H9 (cell line): ENCODE measurements at regions not wholly inside any gene's neighbourhood (a gene's known extent, or its start where the extent isn't known, plus 50 kb on each side); places are given as distances from the start of the nearest gene placed in this dataset.
A peak's percentile ranks its signal among the peaks of the same experiment; 100 is the strongest.

Source experiments
- DNase-seq: peaks from one replicate; pipeline ENCODE4 v3.0.0-alpha.2; 2017
- H2AFZ ChIP-seq: one replicate; pipeline ENCODE4 v1.6.1; 2013; ENCODE audit warnings: mild to moderate bottlenecking, low read length, control low read depth, moderate library complexity
- H2AK5ac ChIP-seq: 2 replicates; pipeline ENCODE4 v1.6.1; 2013; ENCODE audit warnings: low read length, control low read depth, mixed read lengths; ENCODE audit not compliant: insufficient read length
- H2BK120ac ChIP-seq: one replicate; pipeline ENCODE4 v1.6.1; 2013; ENCODE audit warnings: low read depth, mild to moderate bottlenecking, low read length, control low read depth, inconsistent platforms; ENCODE audit not compliant: poor library complexity, severe bottlenecking
- H2BK12ac ChIP-seq: 2 replicates; pipeline ENCODE4 v1.6.1; 2013; ENCODE audit warnings: low read length, control low read depth, mixed read lengths, low read depth; ENCODE audit not compliant: insufficient read length
- H2BK15ac ChIP-seq: 2 replicates; pipeline ENCODE4 v1.6.1; 2013; ENCODE audit warnings: low read depth, low read length, control low read depth
- H2BK20ac ChIP-seq: one replicate; pipeline ENCODE4 v1.6.1; 2013; ENCODE audit warnings: low read depth, mild to moderate bottlenecking, low read length, control low read depth, inconsistent platforms; ENCODE audit not compliant: poor library complexity, severe bottlenecking
- H2BK5ac ChIP-seq: 2 replicates; pipeline ENCODE4 v1.6.1; 2013; ENCODE audit warnings: low read length, control low read depth, mixed read lengths; ENCODE audit not compliant: insufficient read length
- H3K14ac ChIP-seq: 2 replicates; pipeline ENCODE4 v1.6.1; 2013; ENCODE audit warnings: low read length, control low read depth; ENCODE audit not compliant: insufficient read depth
- H3K18ac ChIP-seq: 2 replicates; pipeline ENCODE4 v1.6.1; 2013; ENCODE audit warnings: low read depth, mild to moderate bottlenecking, mixed read lengths, low read length, control low read depth; ENCODE audit not compliant: insufficient read length
- H3K23ac ChIP-seq: 2 replicates; pipeline ENCODE4 v1.6.1; 2013; ENCODE audit warnings: low read length, control low read depth, mixed read lengths, low read depth; ENCODE audit not compliant: insufficient read length
- H3K23me2 ChIP-seq: 2 replicates; pipeline ENCODE4 v1.6.1; 2013; ENCODE audit warnings: low read depth, mild to moderate bottlenecking, mixed read lengths, low read length, control low read depth; ENCODE audit not compliant: insufficient read length, poor library complexity, severe bottlenecking
- H3K27ac ChIP-seq: 2 replicates; pipeline ENCODE4 v1.5.1; 2013; ENCODE audit warnings: low read length, control low read depth, mixed read lengths, low read depth; ENCODE audit not compliant: insufficient read length
- H3K27me3 ChIP-seq: 2 replicates; pipeline ENCODE4 v1.6.1; 2013; ENCODE audit warnings: low read length, control low read depth, inconsistent platforms; ENCODE audit not compliant: insufficient read depth
- H3K4ac ChIP-seq: 2 replicates; pipeline ENCODE4 v1.6.1; 2013; ENCODE audit warnings: low read depth, mild to moderate bottlenecking, control low read depth, inconsistent platforms, low read length, moderate library complexity
- H3K4me1 ChIP-seq: 2 replicates; pipeline ENCODE4 v1.6.1; 2013; ENCODE audit warnings: low read length, control low read depth, inconsistent platforms; ENCODE audit not compliant: insufficient read depth
- H3K4me2 ChIP-seq: 2 replicates; pipeline ENCODE4 v1.6.1; 2013; ENCODE audit warnings: low read length, control low read depth, mixed read lengths; ENCODE audit not compliant: insufficient read length, insufficient read depth
- H3K56ac ChIP-seq: 2 replicates; pipeline ENCODE4 v1.6.1; 2013; ENCODE audit warnings: low read depth, mild to moderate bottlenecking, mixed read lengths, low read length, control low read depth; ENCODE audit not compliant: insufficient read length
- H3K79me1 ChIP-seq: 2 replicates; pipeline ENCODE4 v1.6.1; 2013; ENCODE audit warnings: low read depth, mild to moderate bottlenecking, moderate library complexity, low read length, control low read depth, inconsistent platforms; ENCODE audit not compliant: insufficient read depth, poor library complexity, severe bottlenecking
- H3K79me2 ChIP-seq: 2 replicates; pipeline ENCODE4 v1.6.1; 2013; ENCODE audit warnings: low read length, control low read depth, inconsistent platforms; ENCODE audit not compliant: insufficient read depth
- H3K9ac ChIP-seq: 2 replicates; pipeline ENCODE4 v1.6.1; 2013; ENCODE audit warnings: low read length, control low read depth, mixed read lengths; ENCODE audit not compliant: insufficient read length; ENCODE audit errors: extremely low read depth
- H3K9me3 ChIP-seq: one replicate; pipeline ENCODE4 v1.6.1; 2013; ENCODE audit warnings: low read depth, low read length, inconsistent platforms; ENCODE audit not compliant: control insufficient read depth
- H3T11ph ChIP-seq: one replicate; pipeline ENCODE4 v1.6.1; 2013; ENCODE audit warnings: mild to moderate bottlenecking, low read length, control low read depth, inconsistent platforms
- H4K20me1 ChIP-seq: one replicate; pipeline ENCODE4 v1.6.1; 2013; ENCODE audit not compliant: control insufficient read depth, insufficient read length, insufficient read depth
- H4K5ac ChIP-seq: 2 replicates; pipeline ENCODE4 v1.6.1; 2013; ENCODE audit warnings: low read depth, mild to moderate bottlenecking, mixed read lengths, low read length, control low read depth; ENCODE audit not compliant: insufficient read length
- H4K8ac ChIP-seq: replicated peaks from 2 replicates; pipeline ENCODE4 v1.6.1; 2013; ENCODE audit warnings: low read length, control low read depth, mixed read lengths, low read depth; ENCODE audit not compliant: insufficient read length
- H4K91ac ChIP-seq: 2 replicates; pipeline ENCODE4 v1.6.1; 2013; ENCODE audit warnings: low read depth, mild to moderate bottlenecking, moderate library complexity, mixed read lengths, low read length, control low read depth; ENCODE audit not compliant: insufficient read length
- H3K27ac Mint-ChIP-seq, 3 experiments: 2 replicates in 2 of 3; 3 replicates in 1 of 3; pipeline ENCODE4 v1.8.0; 2020 to 2021; ENCODE audit warnings: mixed read lengths in 3 of 3, mild to moderate bottlenecking in 1 of 3, moderate library complexity in 1 of 3
- H3K27me3 Mint-ChIP-seq: 2 replicates; pipeline ENCODE4 v1.8.0; 2021; ENCODE audit warnings: low read depth, mild to moderate bottlenecking, moderate library complexity, mixed read lengths
- H3K36me3 Mint-ChIP-seq, 3 experiments: 2 replicates in 2 of 3; 3 replicates in 1 of 3; pipeline ENCODE4 v1.8.0; 2020 to 2021; ENCODE audit warnings: low read depth in 3 of 3, mixed read lengths in 3 of 3; ENCODE audit not compliant: insufficient read depth in 1 of 3
- H3K4me1 Mint-ChIP-seq, 2 experiments: 2 replicates each; pipeline ENCODE4 v1.8.0; 2020; ENCODE audit warnings: mixed read lengths in 2 of 2
- H3K4me3 Mint-ChIP-seq, 2 experiments: 2 replicates in 1 of 2; 3 replicates in 1 of 2; pipeline ENCODE4 v1.8.0; 2020 to 2021; ENCODE audit warnings: mild to moderate bottlenecking in 2 of 2, mixed read lengths in 2 of 2, moderate library complexity in 1 of 2
- H3K9me3 Mint-ChIP-seq, 2 experiments: 2 replicates in 1 of 2; 3 replicates in 1 of 2; pipeline ENCODE4 v1.8.0; 2020; ENCODE audit warnings: mild to moderate bottlenecking in 2 of 2, mixed read lengths in 2 of 2, moderate library complexity in 1 of 2
- CTCF ChIP-seq: fragments of 200-600 bp; sonication (generic); conservative IDR thresholded peaks from 3 replicates; pipeline ENCODE4 v1.8.0; 2021; ENCODE audit warnings: antibody characterized with exemption, mild to moderate bottlenecking
- WGBS: extraction: QIAGEN DNeasy Blood & Tissue Kit; methylation state at CpG from one replicate; pipeline ENCODE4 v1.1.7; 2013; ENCODE audit warnings: missing lambda C conversion rate, low lambda C conversion rate, mixed read lengths; ENCODE audit not compliant: insufficient read length; ENCODE audit errors: extremely low coverage; 5-methylcytosine and 5-hydroxymethylcytosine counted together

GRCh38 chr2:67581751-67582150 is 184.6 kb downstream of the ETAA1 start:
- H3K27me3 Mint-ChIP-seq: no peaks in the 10 kb centered on the region
- Histone ChIP-seq H4K8ac (peak overlapping the region; percentile 63), H2AFZ (peak overlapping the region; percentile 91), H2BK5ac (no peak overlapping the region), H2AK5ac (no peak overlapping the region), H3K27me3 (no peaks in the 10 kb centered on the region), H3K9me3 (no peaks in the 10 kb centered on the region), H3K9ac (no peak overlapping the region), H4K5ac (peak overlapping the region; percentile 15), H3K56ac (no peak overlapping the region), H3T11ph (no peak overlapping the region), H3K27ac (no peak overlapping the region), H3K79me2 (no peaks in the 10 kb centered on the region), H3K23ac (no peak overlapping the region), H3K4ac (no peak overlapping the region), H3K18ac (no peak overlapping the region), H2BK120ac (no peak overlapping the region), H2BK15ac (no peak overlapping the region), H3K4me1 (no peaks in the 10 kb centered on the region), H3K79me1 (no peaks in the 10 kb centered on the region), H2BK12ac (no peak overlapping the region), H3K4me2 (no peak overlapping the region), H2BK20ac (no peak overlapping the region), H3K14ac (no peak overlapping the region), H4K20me1 (no peaks in the 10 kb centered on the region), H3K23me2 (no peaks in the 10 kb centered on the region), H4K91ac (no peak overlapping the region)
- no peaks in the 10 kb centered on the region; a peak in 1 of 4 replicates for H3K4me1 Mint-ChIP-seq
- peaks cover 23 to 25% of the 10 kb centered on the region in 2 experiments for H3K9me3 Mint-ChIP-seq
- peak; percentile 65 for DNase-seq
- H3K4me3 Mint-ChIP-seq: no peak overlapping the region
- WGBS: no CpG with 5 or more reads among the region's 7 CpGs
- H3K27ac Mint-ChIP-seq: no peak overlapping the region
- peaks cover 0 to 20% (median 0%) of the 10 kb centered on the region in 3 experiments; a peak in 5 of 7 replicates for H3K36me3 Mint-ChIP-seq
- TF ChIP-seq CTCF: peak; percentile 73
